ENCODE measurements at regions not wholly inside any gene's neighbourhood (a gene's known extent, or its start where the extent isn't known, plus 50 kb on each side); places are given as distances from the start of the nearest gene placed in this dataset.

GRCh38 chr6:153852034-153852433, 187.0 kb upstream of the OPRM1 start:
- intact Hi-C loops (cut with DNase I), result no loop called here
- no peaks in the 10 kb centered on the region for H3K9me3 ChIP-seq
- TF ChIP-seq POLR2AphosphoS5 (IDR thresholded peaks at IDR 0.05), result no peak
- TF ChIP-seq POLR2A (IDR thresholded peaks at IDR 0.05), result no peak
- no peak for TF ChIP-seq CTCF (IDR thresholded peaks at IDR 0.05)
- TF ChIP-seq EP300 (IDR thresholded peaks at IDR 0.05), result no peak
- H3K27ac ChIP-seq, result no peak overlapping the region
- H3K36me3 ChIP-seq, result no peaks in the 10 kb centered on the region
- DNase-seq, result no peak
- 84 to 92% methylated on average over 3 of the region's 3 CpGs for WGBS, 2 donors
- H3K27me3 ChIP-seq, result no peaks in the 10 kb centered on the region
- no peak overlapping the region for H3K4me3 ChIP-seq
- no peaks in the 10 kb centered on the region for H3K4me1 ChIP-seq

GRCh38 chr6:153849072-153849779, 189.8 kb upstream of the OPRM1 start:
- no peaks in the 10 kb centered on the region for H3K36me3 ChIP-seq
- TF ChIP-seq POLR2AphosphoS5 (IDR thresholded peaks at IDR 0.05) (no peak), POLR2A (IDR thresholded peaks at IDR 0.05) (no peak), EP300 (IDR thresholded peaks at IDR 0.05) (no peak), CTCF (IDR thresholded peaks at IDR 0.05) (no peak)
- no peaks in the 10 kb centered on the region for H3K27me3 ChIP-seq
- no peaks in the 10 kb centered on the region for H3K9me3 ChIP-seq
- H3K4me1 ChIP-seq, result no peaks in the 10 kb centered on the region
- no peak overlapping the region for H3K4me3 ChIP-seq
- DNase-seq, result no peak
- intact Hi-C loops (cut with DNase I), result no loop called here
- no peak overlapping the region for H3K27ac ChIP-seq
- WGBS, 2 donors, result 91 to 98% methylated on average over 1 of the region's 1 CpG

GRCh38 chr6:153843420-153843819, 195.6 kb upstream of the OPRM1 start:
- Histone ChIP-seq H3K9me3 (no peaks in the 10 kb centered on the region), H3K36me3 (no peaks in the 10 kb centered on the region), H3K4me1 (no peaks in the 10 kb centered on the region), H3K4me3 (no peak overlapping the region), H3K27me3 (no peaks in the 10 kb centered on the region), H3K27ac (no peak overlapping the region)
- TF ChIP-seq EP300 (IDR thresholded peaks at IDR 0.05) (no peak), POLR2A (IDR thresholded peaks at IDR 0.05) (no peak), CTCF (IDR thresholded peaks at IDR 0.05) (no peak), POLR2AphosphoS5 (IDR thresholded peaks at IDR 0.05) (no peak)
- intact Hi-C loops (cut with DNase I), result no loop called here
- 72 to 74% methylated on average over 4 of the region's 4 CpGs for WGBS, 2 donors
- no peak for DNase-seq

- Histone ChIP-seq H3K36me3 (no peaks in the 10 kb centered on the region), H3K4me1 (no peaks in the 10 kb centered on the region), H3K27me3 (no peaks in the 10 kb centered on the region), H3K27ac (no peak overlapping the region), H3K4me3 (no peak overlapping the region), H3K9me3 (no peaks in the 10 kb centered on the region)
- intact Hi-C loops (cut with DNase I), result no loop called here
- 83 to 86% methylated on average over 9 of the region's 9 CpGs for WGBS, 2 donors
- no peak for DNase-seq
- no peak for TF ChIP-seq EP300 (IDR thresholded peaks at IDR 0.05)
- TF ChIP-seq POLR2A (IDR thresholded peaks at IDR 0.05), result no peak
- TF ChIP-seq POLR2AphosphoS5 (IDR thresholded peaks at IDR 0.05), result no peak
- TF ChIP-seq CTCF (IDR thresholded peaks at IDR 0.05), result no peak
Measured at GRCh38 chr6:153842491-153842890, 196.5 kb upstream of the OPRM1 start.
